IPS DF 6.9 (cell line): ENCODE measurements at regions not wholly inside any gene's neighbourhood (a gene's known extent, or its start where the extent isn't known, plus 50 kb on each side); places are given as distances from the start of the nearest gene placed in this dataset.

Experiments
- DNase-seq: peaks from one replicate; pipeline ENCODE4 v3.0.0-alpha.2; 2013; ENCODE audit warnings: low read depth, low spot score
- H3K27ac ChIP-seq: one replicate; pipeline ENCODE4 v1.5.1; 2013; ENCODE audit warnings: low read length, control low read depth
- H3K27me3 ChIP-seq: 2 replicates; pipeline ENCODE4 v1.6.1; 2013; ENCODE audit warnings: mild to moderate bottlenecking, low read length; ENCODE audit not compliant: control insufficient read depth, insufficient read depth
- H3K36me3 ChIP-seq: 2 replicates; pipeline ENCODE4 v1.6.1; 2013; ENCODE audit warnings: low read length; ENCODE audit not compliant: control insufficient read depth, insufficient read depth
- H3K4me1 ChIP-seq: 2 replicates; pipeline ENCODE4 v1.6.1; 2013; ENCODE audit warnings: low read length; ENCODE audit not compliant: control insufficient read depth, insufficient read depth
- H3K4me3 ChIP-seq: 2 replicates; pipeline ENCODE4 v1.5.1; 2013; ENCODE audit warnings: mild to moderate bottlenecking, low read length
- H3K9me3 ChIP-seq: 2 replicates; pipeline ENCODE4 v1.6.1; 2013; ENCODE audit warnings: low read length, inconsistent platforms; ENCODE audit not compliant: control insufficient read depth, insufficient read depth
- WGBS: extraction: QIAGEN DNeasy Blood & Tissue Kit; methylation state at CpG from one replicate; pipeline ENCODE4 v1.1.7; 2013; ENCODE audit warnings: mixed read lengths, missing lambda C conversion rate; ENCODE audit not compliant: insufficient read length, insufficient coverage; 5-methylcytosine and 5-hydroxymethylcytosine counted together

DNA sequence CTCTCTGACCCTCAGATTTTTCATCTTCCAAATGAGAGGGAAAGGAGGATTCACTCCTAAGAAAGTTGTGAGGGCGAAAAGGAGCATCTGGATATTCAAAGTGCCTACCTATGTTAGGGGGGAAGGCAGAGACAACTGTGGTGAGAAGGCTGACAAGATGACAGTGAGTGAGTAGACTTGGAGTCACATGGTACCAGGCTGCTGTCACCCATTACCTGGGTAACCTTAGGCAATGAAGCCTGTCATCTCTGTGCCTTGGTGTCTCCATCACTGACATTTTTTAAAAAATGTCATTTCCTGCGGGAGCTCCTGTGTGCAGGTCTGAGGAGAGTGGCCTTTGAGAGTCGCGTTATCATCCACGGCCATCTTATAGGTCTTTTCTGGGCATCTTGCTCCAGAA, 124.0 kb downstream of the MAF start:
- no peak for DNase-seq
- no CpG with 5 or more reads among the region's 5 CpGs for WGBS
- Histone ChIP-seq H3K9me3 (no peaks in the 10 kb centered on the region), H3K27ac (no peak overlapping the region), H3K27me3 (no peaks in the 10 kb centered on the region), H3K36me3 (no peaks in the 10 kb centered on the region), H3K4me1 (no peaks in the 10 kb centered on the region), H3K4me3 (no peak overlapping the region)

GRCh38 chr16:79475841-79476240, 124.7 kb downstream of the MAF start:
- no CpG with 5 or more reads among the region's 4 CpGs for WGBS
- DNase-seq, result no peak
- no peaks in the 10 kb centered on the region for H3K27me3 ChIP-seq
- H3K4me3 ChIP-seq, result no peak overlapping the region
- no peaks in the 10 kb centered on the region for H3K4me1 ChIP-seq
- no peaks in the 10 kb centered on the region for H3K36me3 ChIP-seq
- H3K9me3 ChIP-seq, result no peaks in the 10 kb centered on the region
- no peak overlapping the region for H3K27ac ChIP-seq

GRCh38 chr16:79473456-79473855, 127.1 kb downstream of the MAF start:
- no peak for DNase-seq
- H3K27me3 ChIP-seq, result no peaks in the 10 kb centered on the region
- no peak overlapping the region for H3K4me3 ChIP-seq
- no peaks in the 10 kb centered on the region for H3K4me1 ChIP-seq
- H3K27ac ChIP-seq, result no peak overlapping the region
- no CpG with 5 or more reads among the region's 6 CpGs for WGBS
- no peaks in the 10 kb centered on the region for H3K36me3 ChIP-seq
- no peaks in the 10 kb centered on the region for H3K9me3 ChIP-seq

DNA sequence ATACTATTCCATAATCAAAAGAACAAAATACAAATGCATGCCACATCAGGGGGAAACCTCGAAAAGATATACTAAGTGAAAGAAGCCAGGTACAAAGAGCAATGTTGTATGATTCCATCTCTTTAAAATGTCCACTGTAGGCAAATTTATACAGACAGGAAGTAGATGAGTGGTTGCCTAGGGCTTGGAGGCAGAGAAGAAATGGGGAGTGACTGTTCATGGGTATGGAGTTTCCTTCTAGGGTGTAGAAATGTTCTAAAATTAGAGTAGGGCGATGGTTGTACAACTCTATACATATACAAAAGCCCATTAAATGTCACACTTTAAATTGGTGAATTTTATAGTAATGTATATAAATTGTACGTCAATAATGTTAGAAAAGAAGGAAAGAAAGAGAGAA, 128.1 kb downstream of the MAF start:
- no peaks in the 10 kb centered on the region for H3K4me1 ChIP-seq
- no peaks in the 10 kb centered on the region for H3K9me3 ChIP-seq
- H3K4me3 ChIP-seq, result no peak overlapping the region
- H3K36me3 ChIP-seq, result no peaks in the 10 kb centered on the region
- H3K27me3 ChIP-seq, result no peaks in the 10 kb centered on the region
- DNase-seq, result no peak
- no peak overlapping the region for H3K27ac ChIP-seq
- WGBS, result 100% methylated on average over 1 of the region's 3 CpGs

GRCh38 chr16:79469999-79470398, 130.5 kb downstream of the MAF start:
- Histone ChIP-seq H3K36me3 (no peaks in the 10 kb centered on the region), H3K4me3 (no peak overlapping the region), H3K27me3 (no peaks in the 10 kb centered on the region), H3K27ac (no peak overlapping the region), H3K9me3 (no peaks in the 10 kb centered on the region), H3K4me1 (no peaks in the 10 kb centered on the region)
- WGBS, result no CpG with 5 or more reads among the region's 10 CpGs
- no peak for DNase-seq

GRCh38 chr16:79468631-79469030, 131.9 kb downstream of the MAF start:
- Histone ChIP-seq H3K9me3 (no peaks in the 10 kb centered on the region), H3K36me3 (no peaks in the 10 kb centered on the region), H3K4me1 (no peaks in the 10 kb centered on the region), H3K27me3 (no peaks in the 10 kb centered on the region), H3K4me3 (no peak overlapping the region), H3K27ac (no peak overlapping the region)
- no peak for DNase-seq
- no CpG with 5 or more reads among the region's 4 CpGs for whole genome bisulfite sequencing

DNA sequence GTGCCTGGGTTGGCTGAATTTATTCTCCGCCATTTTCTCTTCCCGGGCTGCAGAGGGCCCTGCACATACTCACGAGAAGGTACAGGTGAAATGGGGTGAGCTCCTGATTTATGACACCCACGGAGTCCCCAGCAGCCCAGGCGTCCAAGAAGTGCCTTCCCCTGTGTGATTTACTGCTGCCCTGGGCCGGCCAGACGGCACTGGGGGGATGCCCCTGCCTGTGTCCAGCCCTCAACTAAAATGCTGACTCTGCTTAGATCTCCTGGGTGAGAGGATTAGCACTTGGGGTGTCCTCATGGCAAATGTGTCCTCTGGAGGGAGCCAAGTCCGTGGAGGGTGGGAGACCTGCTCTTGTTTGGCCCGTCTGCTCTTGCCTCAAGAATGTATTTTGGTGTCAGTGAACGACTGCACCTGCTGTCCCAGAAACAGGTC, 132.4 kb downstream of the MAF start:
- Histone ChIP-seq H3K27me3 (no peaks in the 10 kb centered on the region), H3K9me3 (no peaks in the 10 kb centered on the region), H3K4me1 (no peaks in the 10 kb centered on the region), H3K27ac (no peak overlapping the region), H3K4me3 (no peak overlapping the region), H3K36me3 (no peaks in the 10 kb centered on the region)
- DNase-seq, result no peak
- no CpG with 5 or more reads among the region's 10 CpGs for WGBS

DNA sequence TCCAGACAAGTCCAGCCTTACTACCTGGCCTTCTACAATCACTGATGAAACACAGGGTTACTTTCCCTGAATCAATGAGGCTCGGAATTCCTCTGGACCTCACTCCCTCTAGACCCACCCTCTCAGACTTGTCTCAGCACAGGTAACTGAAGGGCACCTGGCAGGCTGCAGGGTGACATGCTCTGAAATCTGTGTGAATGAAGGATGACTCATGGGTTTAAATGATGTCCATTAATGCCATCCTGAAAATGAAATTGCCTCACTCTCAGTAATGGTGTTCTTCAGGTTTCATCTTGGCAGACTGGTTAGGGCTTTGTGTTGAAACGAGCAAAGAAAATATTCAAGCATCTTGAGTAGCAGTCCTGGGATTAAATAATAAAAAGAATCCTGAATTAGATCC, 134.4 kb downstream of the MAF start:
- H3K9me3 ChIP-seq, result no peaks in the 10 kb centered on the region

GRCh38 chr16:79463841-79464240, 136.7 kb downstream of the MAF start:
- no peaks in the 10 kb centered on the region for H3K27me3 ChIP-seq
- DNase-seq, result no peak
- H3K27ac ChIP-seq, result no peak overlapping the region
- no peaks in the 10 kb centered on the region for H3K36me3 ChIP-seq
- H3K9me3 ChIP-seq, result no peaks in the 10 kb centered on the region
- no peak overlapping the region for H3K4me3 ChIP-seq
- WGBS, result no CpG with 5 or more reads among the region's 5 CpGs
- no peaks in the 10 kb centered on the region for H3K4me1 ChIP-seq

More for the DNA sequence above, 134.4 kb downstream of the MAF start:
- Histone ChIP-seq H3K36me3 (no peaks in the 10 kb centered on the region), H3K27me3 (no peaks in the 10 kb centered on the region), H3K4me1 (no peaks in the 10 kb centered on the region), H3K27ac (no peak overlapping the region), H3K4me3 (no peak overlapping the region)
- DNase-seq, result no peak
- no CpG with 5 or more reads among the region's 2 CpGs for WGBS

- no peaks in the 10 kb centered on the region for H3K9me3 ChIP-seq
- H3K27me3 ChIP-seq, result no peaks in the 10 kb centered on the region
- no peaks in the 10 kb centered on the region for H3K36me3 ChIP-seq
- no peak overlapping the region for H3K4me3 ChIP-seq
- no peaks in the 10 kb centered on the region for H3K4me1 ChIP-seq
- WGBS, result no CpG with 5 or more reads among the region's 4 CpGs
- no peak for DNase-seq
- no peak overlapping the region for H3K27ac ChIP-seq
Measured at GRCh38 chr16:79456036-79456435, 144.5 kb downstream of the MAF start.

DNA sequence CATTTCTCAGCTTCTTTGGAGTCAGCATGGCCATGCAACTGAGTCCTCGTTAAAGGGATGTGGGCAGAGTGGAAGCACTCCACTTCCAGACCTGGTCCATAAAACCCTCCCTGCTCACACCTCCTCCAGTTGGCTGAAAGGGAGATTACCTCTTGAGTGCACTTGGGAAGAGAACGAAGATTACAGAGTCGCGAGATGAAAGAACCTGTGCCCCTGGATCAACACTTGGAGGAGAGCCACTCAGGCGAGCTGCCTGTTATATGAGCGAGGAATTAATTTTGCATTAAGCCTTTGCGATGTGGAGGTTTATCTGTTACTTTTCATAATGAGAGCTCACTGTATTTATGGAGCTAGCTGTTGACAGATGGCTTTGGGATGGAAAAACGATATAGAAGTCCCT, 147.9 kb downstream of the MAF start:
- no peak overlapping the region for H3K27ac ChIP-seq
- DNase-seq, result no peak
- no peak overlapping the region for H3K4me3 ChIP-seq
- H3K4me1 ChIP-seq, result no peaks in the 10 kb centered on the region
- WGBS, result no CpG with 5 or more reads among the region's 8 CpGs
- H3K27me3 ChIP-seq, result no peaks in the 10 kb centered on the region
- no peaks in the 10 kb centered on the region for H3K9me3 ChIP-seq
- no peaks in the 10 kb centered on the region for H3K36me3 ChIP-seq
